HG03378 (cell line): ENCODE measurements at regions not wholly inside any gene's neighbourhood (a gene's known extent, or its start where the extent isn't known, plus 50 kb on each side); places are given as distances from the start of the nearest gene placed in this dataset.
A peak's percentile ranks its signal among the peaks of the same experiment; 100 is the strongest.

Source experiments
- ATAC-seq: cut with Tn5 transposase; IDR thresholded peaks from one replicate; pipeline ENCODE4 v1.9.1; 2021; ENCODE audit warnings: mild to moderate bottlenecking, moderate library complexity; ENCODE audit not compliant: unreplicated experiment

GRCh38 chr1:101098327-101098726 is 72.7 kb upstream of the DPH5 start:
- ATAC-seq: no peak

DNA sequence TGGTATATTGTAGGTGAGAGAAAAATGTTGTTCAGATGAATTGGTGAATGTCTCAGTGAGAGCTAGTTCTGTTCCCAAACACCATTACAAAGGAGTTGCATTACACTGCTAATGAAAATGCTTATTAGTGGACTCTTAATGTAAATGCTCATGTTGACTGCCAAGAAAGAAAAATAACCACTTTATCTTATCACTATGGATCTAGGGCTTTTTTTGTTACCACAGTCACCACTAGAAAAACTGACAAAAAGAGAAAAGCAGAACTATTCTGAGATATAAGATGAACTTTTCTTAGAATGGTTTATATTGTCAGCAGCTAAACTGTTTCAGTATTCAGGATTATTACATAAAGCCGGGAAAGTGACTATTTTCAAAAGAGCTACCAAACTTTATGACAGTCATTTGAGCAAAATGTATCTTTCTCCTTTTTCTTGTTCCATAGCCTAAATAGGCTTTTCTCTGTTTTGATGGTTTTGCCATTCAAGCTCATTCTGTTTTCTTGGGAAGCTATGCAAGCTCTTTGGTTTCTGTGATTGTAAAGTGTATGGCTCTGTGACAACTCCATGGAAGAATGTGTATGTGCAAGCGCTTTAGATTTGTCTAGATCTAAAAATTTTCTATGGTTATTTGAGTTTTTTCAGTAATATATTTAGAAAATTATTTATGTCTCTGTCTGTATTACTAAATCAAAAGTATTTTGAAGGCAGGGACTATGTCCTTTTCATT is 64.2 kb upstream of the DPH5 start:
- ATAC-seq: no peak

GRCh38 chr1:101088431-101088830 is 62.8 kb upstream of the DPH5 start:
- no peak for ATAC-seq

DNA sequence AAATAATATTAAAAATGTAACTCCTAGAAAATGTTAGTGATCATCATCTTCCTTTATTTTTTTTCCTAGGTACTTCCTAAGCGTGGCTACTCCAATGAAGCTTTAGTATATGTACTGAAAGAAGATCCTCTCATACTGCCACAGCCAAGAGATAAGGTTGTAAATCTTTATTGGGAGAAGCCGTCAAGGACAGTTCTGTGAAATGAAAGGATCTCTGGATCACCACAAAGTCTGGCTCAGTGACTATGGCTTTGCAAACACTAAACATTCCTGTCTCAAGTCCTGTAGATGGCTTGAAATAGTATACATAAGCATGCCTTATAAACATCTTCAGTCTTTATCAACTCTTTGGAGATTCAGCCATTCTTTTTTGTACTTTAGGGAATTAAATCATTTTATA is 61.2 kb upstream of the DPH5 start:
- ATAC-seq: no peak

GRCh38 chr1:101081496-101082488 is 56.2 kb upstream of the DPH5 start:
- ATAC-seq: peak; percentile 92

GRCh38 chr1:101080859-101081258 is 55.3 kb upstream of the DPH5 start:
- ATAC-seq: no peak

GRCh38 chr1:101079341-101079740 is 53.8 kb upstream of the DPH5 start:
- ATAC-seq: no peak

GRCh38 chr1:101077849-101078248 is 52.3 kb upstream of the DPH5 start:
- ATAC-seq: no peak

- no peak for ATAC-seq
Observed at GRCh38 chr1:101075926-101076325, 50.3 kb upstream of the DPH5 start.
